Superior temporal gyrus (tissue), 1 donor: ENCODE measurements at regions not wholly inside any gene's neighbourhood (a gene's known extent, or its start where the extent isn't known, plus 50 kb on each side); places are given as distances from the start of the nearest gene placed in this dataset.

Experiments used
- DNase-seq: peaks from one replicate; pipeline ENCODE4 v3.0.0-alpha.2; 2016; ENCODE audit errors: extremely low spot score

DNA sequence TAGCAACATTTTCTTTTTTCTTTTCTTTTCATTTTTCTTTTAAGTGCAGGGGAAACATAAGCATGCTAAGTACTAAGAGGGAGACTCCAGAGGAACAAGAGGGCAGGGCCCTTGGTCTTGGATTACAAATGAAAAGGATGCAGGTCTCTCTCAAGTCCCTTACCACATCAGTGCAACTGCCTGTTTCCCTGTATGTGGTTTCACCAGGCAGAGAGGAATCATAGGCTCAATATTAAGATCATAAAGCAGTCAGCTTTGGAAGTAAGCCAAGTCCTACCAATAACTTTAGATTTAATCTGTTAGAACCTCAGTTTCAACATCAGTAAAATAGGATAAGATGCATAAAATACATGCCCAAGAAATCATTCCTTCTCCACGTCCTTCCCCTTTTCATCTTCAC lies 422.7 kb upstream of the PAPPA start:
- DNase-seq, result no peak

DNA sequence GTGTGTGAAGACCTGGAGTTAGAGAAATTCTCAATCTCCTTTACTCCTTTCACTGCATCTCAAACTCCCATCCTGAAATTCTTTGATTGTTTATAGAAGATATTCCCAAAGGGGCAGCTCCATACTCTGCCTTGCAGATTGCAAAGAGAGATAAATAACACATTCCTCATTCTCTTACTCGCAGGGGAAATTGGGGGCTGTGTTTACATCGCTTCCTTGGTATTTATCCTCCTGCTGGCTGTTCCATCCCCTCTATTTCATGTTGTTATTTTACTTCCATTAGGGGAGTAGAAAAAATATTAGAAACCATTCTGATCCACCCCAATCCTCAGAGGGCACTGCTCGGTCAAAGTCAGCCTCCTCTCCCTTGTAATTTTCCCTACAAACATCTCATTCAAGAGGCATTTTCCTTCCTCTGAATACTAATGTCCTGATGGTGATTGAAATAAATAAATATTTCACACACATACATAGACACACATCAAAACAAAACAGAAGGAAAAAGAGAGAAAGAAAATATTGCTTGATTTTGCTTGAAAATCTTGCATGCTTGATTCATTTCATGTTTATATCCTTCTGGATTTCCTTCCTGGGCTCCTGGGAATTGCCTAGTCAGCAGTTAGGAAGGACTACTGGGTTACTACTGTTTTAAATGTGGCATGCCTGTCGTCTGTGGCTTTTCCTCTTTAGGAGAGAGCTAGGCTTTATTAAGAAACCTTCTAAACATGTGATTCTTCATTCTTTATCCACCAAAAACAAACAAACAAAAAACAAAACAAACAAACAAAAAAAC lies 420.1 kb upstream of the PAPPA start:
- no peak for DNase-seq

DNA sequence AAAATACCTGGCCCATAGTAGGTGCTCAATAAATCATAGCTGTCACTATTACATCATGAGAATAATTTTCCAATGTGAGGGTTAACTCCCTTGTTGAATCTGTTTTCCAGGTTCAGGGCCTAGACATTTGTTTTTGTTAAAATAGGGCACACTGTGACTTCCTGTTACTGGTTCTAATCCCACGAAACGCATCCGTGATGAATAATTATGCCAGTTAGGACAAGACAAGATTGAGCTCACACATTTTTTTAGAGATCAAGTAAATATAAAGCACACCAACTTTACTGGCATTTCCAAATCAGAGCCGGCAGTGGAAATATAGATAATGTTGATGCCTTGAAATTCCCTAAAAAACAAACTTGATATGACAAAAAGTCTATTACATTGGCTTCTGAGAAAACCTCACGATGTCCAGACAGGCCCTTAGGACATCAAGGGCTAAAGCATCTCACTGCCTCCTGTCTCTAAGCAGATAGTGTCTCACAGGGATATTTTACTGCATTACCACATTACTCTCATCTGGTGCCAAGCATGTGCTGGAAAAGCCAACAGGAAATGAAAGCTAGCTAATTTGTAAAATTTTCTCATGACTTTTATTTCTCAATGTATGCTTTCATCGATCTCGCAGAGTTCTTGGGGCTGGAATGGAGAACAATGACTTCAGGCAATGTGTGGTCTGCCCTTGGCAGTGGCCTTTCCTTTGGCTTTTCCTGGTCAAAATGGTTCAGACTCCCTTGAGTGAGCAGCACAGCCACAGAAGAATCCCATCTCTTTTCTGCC lies 414.3 kb upstream of the PAPPA start:
- DNase-seq, result no peak

DNA sequence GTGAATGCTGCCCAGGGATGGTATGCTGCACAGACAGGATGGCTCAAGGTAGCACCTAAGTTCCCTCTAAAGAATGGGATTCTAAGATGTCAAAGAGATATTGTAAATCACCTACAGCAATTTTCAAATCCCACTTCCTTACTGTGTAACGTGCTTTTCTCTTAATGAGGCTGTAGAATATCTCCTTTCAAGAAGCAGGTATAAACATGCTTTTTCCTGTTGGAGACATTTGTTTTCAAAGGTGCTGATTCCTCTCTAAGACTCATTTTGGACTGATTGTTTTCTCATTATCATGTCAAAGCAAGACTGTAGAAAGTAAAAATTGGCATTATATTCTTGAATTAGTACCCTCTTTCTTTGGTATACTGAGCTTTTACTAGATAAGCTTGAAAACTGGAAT lies 412.6 kb upstream of the PAPPA start:
- DNase-seq, result no peak

DNA sequence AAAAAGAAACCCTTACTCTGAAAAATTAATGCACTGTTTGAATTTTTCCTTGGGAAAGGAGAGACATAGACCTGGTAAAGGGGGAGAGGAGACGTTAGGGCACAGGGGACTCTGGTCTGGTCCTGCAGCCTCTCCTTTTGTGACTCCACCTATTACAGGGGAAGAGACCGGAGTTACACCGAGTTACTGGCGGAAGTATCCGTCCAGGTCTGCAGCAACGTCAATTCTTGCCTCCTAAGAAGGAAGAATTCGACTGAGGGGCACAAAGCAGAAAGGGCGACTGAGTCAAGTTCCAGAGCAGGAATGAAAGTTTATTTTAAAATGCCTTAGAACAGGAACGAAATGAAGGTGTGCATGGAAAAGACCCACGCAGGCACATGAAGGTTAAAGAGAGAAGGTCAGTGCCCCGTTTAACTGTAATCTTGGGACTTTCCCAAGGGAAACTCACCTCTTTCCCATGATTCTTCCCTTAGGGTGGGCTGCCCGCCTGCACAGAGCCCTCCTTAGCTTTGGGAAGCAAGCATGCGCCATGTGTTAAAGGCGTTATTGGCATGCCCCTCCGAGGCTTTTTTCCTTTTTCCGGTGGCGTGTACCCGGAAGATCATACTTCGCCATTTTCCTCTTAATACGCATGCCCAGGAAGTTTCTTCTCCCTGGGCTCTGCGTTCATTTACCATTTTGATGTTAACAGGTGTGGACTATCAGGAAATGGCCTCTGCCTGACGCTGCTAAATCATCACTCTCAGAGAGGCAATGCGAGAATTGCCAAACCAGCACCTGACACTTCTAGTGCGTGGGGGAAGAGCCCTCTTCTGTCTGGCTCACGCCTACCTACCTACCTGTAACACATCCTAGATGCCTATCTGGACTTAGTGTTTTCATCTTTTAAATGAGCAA lies 409.6 kb upstream of the PAPPA start:
- no peak for DNase-seq

DNA sequence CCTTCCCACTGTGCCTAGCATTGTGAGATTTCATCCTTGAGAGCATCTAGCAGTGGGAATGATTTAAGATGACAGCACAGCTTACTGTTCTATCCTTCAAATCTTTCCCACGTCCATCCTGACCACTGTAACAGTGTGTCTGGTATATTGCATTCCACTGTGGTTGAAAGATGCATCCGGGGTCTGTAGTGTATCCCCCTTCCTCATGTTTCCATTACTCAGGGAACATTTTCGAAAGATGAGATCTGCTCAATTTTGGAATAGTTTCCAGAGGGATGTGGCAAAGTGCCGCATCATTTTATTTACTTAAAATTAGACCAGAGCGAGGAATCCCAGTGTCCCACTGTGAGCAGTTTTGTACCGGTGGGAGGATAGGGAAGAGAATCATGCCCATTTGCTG lies 407.1 kb upstream of the PAPPA start:
- no peak for DNase-seq

DNA sequence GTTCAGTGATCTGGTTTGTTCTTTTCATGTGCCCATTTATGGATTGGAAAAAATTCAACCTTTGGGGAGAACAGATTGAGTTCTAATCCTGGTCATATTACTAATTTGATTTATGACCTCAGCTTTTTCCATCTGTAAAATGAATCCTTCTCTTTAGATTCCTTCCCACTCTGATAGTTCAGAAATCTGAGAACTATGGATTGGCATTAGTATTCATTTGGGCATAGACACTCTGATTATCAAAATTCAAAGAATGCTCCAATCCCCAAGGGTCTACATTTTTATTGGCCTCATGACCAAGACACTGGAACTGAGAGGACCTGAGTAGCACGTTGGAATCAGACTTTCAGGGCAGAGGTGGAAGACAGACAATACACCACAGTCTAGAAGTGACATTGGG lies 405.9 kb upstream of the PAPPA start:
- no peak for DNase-seq

DNA sequence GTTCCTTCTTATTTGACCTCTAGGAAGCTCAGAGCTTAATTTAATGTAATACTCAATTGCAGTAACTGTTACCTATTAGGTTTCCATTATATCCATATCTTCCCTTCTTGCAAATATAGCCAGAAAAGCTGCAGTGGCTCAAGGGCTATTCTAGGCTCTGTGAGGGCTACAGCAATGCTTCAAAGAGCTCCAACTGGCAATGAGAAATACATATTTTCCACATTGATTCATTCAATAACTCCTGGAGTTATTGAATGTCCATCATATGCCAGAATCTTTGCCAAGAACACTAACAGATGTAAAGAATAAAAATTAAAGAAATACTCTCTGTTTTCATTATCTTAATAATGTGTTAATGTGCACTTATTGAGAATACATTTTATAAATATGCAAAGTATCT lies 396.9 kb upstream of the PAPPA start:
- DNase-seq, result no peak

DNA sequence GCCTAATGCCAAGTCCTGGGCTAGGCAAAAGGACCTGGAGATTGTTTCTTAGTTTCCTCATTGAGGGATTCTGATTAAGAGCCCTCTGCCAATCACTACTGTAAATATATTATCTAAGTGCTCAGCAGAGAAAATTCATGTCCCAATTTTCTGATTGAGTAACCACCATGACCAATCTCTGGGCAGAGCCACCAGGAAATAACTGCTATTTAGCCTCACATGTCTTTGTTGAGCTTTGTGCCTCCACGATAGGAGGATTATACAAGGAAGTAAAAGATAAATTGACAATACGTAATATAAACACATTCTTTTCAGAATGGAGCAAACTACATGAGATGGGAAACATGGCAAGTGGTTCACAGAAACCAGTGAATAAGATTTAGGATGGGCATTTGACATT lies 396.1 kb upstream of the PAPPA start:
- DNase-seq, result no peak

DNA sequence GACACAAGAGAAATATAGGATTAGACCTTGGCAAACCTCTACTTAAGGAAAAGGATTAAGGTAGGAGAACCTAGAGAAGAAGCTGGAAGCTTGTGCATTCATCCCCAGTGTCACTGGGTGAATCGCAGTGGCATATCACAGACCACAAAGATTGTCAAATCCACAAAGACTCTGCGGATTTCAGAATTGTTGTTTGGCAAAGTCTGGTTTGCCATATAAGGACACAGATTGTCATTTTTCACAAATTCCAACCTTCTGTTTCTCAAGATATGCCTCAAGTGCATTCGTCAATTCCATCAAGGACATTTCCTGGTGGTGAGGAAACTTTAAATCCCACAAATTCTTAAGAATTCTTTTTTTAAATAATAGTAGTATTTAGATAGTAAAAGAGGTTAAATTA lies 395.1 kb upstream of the PAPPA start:
- DNase-seq, result no peak

DNA sequence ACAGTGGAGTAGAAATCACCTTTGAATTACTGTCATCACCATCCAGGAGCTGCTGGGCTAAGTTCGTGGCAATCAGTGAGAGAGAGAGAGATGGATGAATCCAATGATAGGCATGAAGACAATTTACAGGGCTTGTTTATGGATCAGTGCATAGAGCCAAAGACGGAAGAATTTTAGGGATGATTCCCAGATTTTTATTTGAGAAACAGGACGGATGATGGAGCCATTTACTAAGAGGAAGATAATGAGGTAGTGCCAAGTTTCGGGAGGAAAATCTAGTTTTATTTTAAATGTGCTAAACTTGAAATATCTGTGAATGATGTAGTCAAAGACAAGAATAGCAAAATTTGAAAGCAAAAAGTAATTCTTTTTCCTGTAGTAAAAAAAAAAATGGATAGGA lies 394.2 kb upstream of the PAPPA start:
- no peak for DNase-seq

DNA sequence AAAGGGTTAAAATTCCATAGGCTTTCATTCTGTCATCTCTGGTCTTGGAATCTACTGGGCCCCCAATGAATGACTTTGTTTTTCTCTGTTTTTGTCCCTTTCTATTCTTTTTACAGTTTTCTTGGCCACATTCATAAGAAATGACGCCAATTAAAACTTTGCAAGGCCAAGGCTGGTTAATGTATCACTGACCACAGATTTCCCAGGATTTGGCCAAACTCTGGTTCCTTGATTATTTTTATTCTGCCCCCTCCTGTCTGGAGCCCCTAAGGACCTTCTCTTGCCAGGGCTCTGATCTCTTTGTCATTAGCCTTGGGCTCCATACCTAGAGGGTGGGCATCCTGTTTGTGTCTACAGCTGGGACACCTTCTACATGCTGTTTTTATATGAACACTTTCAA lies 388.9 kb upstream of the PAPPA start:
- DNase-seq, result no peak

DNA sequence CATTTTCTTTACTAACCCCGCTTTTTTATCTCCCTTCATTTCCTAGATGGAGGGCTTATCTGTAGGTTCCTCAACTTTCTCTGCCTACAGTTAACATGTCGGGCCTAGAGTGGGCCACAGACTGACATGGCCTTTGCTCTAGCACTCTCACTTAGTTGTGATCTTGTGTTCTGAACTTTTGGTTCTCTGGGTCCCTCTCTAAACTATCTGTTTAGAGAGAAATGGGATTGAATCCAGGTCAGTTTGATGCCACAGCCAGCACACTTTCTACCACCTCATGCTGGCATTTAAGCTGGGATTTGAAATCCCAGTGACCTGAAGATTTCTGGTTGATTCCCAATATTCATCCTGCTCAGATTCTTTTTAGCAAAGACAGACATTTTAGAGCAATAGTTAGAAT lies 388.5 kb upstream of the PAPPA start:
- no peak for DNase-seq

DNA sequence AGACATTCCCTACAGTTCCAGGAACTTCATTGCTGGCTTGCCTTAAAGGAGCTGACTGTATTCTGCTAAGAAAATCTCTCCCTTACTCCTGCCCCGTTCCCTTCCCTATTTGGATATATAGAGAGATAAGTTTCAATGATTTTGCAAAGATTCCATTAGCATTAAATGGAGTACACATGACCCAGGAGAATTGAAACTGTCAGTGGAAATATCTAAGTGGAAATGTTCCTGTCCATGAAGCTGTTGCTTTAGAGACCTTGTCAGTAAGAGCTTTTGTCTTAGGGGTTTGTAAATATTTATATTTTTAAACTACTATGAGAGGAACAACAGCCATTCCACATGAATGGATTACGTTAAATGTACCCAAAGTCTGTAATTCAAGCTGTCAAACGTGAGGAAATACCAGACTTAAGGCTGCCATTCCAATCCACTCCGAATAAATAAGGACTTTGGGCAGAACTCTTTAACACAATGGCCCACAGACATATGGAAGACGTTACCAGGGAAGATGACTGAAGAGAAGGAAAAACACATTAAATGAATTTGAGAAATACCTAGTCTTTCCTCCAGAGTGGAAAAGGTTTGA lies 387.1 kb upstream of the PAPPA start:
- no peak for DNase-seq

DNA sequence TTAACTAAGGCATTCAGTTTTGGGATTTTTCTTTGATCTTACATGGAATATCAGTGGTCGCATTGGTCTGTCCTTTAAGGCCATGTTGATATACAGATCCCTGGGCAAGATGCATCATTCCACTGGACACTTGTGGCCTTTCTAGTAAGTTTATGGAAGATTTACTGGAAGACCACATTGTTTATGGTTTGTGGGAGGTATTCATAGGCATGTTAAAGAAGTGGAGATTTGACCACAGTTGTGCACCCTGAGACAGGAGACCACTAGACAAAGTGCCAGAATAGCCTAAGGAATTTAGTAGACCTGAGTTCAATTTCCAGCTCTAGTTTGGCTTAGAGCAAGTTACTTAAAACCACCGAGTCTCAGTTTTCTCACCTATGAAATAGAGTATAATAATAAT lies 383.1 kb upstream of the PAPPA start:
- DNase-seq, result no peak

DNA sequence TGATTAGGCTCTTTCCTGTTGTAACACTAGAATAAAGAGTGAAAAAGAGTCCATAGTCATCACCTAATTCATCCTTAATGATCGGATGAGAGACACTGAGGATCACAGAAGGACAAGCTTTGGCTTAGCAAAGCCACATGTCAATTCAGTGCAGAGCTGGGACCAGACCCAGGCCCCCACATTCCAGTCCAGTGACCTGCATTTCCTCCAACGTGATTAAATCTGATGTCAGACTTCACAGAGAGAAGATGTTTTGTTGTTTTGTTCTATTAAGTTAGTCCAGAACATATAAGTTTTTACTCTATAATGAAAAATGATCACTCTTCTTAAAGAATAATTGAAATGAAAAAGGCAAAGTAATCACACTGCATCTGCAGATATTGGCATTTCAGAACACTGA lies 377.9 kb upstream of the PAPPA start:
- no peak for DNase-seq

DNA sequence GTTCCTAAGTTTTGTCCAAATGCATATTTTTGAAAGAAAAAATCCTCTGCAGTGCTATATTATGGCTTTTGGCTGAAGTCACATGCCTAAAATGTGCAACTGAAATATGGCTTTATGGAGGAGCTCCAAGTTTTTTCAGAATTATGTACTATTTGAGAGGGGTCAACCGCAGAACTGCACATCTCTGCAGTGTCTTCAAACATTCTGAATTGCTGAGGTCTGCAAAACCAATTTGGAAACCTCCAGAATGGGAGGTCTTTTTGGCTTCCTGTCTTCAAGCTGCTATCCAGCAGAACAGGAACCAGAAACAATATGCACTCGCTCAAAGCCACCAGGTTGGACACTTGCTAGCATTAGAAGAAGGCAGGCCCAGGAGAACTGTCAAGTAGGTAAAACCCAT lies 376.0 kb upstream of the PAPPA start:
- no peak for DNase-seq

DNA sequence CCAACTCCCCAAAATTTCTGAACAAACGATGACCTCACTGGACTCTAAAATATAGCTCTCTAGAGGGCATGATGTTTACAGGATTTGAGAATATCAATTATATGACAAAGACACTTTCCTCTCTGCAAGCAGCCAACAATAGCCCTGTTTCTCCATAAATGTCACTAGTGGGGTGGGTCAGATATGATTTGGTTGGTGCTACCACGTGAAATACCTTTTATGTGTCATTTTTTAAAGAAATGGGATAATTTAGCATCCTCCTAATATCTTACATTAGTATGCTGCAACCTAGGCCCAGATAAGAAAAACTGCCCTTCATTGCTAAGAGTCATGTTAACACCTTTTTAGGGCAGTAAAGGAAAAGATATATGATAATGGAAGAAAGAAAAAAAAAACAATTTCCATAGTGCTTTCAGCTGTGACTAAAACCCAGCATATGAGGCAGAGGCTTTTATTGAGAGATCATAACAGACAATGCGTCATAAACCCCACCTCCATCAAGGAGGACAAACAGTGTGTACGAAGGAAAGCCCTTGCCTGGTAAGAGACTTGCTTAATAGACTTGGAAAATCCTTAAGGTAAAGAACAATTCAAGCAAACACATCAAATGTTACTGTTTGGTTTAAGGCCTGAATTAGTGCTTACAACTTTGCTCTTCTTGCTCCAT lies 372.4 kb upstream of the PAPPA start:
- no peak for DNase-seq

DNA sequence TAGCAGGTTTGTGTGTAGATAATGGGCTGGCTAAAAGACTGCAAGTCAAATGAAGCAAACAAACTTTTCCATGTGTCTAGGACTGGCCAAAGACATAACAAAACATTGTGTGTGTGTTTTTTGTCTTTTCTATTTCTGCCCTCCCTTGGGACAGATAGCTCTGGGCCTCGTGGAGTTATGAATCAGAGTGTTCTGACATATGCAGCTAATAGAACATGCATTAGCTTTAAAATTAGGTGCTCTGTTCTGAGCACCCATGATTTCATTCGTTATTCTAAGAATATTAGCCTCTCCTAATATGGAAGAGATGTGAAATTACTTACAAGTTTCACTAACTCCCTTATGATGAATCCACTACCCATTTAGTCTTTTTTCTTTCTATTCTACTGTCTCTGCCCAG lies 367.3 kb upstream of the PAPPA start:
- no peak for DNase-seq

DNA sequence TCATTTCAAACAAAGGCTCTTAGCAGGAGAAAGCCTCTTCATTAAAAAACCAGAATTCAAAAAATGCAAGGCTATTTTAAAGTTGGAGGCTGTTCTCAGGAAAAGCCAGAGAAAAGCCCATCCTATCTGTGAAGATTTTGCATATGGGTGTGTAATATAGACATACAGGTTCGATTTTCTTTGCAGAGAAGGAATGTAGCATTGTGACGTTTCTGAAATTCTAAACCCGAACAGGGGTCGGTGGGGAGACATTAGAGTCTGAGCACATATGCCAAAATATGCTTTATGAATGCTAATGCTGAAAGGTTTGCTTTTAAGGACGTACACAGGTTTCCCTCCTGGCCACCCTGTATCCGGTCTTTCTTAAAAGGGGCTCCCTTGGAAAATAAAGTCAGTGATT lies 363.1 kb upstream of the PAPPA start:
- DNase-seq, result no peak

DNA sequence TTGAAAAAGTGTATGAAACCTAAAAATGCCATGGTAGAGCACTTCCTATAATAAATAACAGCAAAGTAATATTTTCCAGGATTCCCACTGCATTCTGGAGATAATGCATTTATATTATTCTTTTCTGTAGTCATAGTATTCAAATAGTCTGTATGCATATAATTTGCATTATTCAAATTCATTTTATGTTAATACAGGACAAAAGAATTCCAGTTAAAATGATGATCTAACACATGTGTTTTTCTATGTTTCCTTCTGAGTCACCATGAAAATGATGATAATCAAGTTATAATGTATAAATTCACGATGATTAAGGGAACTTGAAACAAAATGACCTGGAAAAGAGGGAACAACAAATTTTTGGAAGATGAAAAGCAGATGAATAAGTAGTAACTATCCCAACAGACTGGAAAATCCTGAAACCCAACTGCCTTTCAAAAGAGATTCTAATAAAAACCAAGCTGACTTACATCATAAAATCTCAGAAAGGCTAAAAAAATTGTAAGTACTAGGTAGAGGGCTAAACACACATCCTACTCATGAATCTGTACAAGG lies 358.6 kb upstream of the PAPPA start:
- DNase-seq, result no peak
